ENCODE measurements at regions not wholly inside any gene's neighbourhood (a gene's known extent, or its start where the extent isn't known, plus 50 kb on each side); places are given as distances from the start of the nearest gene placed in this dataset.

DNA sequence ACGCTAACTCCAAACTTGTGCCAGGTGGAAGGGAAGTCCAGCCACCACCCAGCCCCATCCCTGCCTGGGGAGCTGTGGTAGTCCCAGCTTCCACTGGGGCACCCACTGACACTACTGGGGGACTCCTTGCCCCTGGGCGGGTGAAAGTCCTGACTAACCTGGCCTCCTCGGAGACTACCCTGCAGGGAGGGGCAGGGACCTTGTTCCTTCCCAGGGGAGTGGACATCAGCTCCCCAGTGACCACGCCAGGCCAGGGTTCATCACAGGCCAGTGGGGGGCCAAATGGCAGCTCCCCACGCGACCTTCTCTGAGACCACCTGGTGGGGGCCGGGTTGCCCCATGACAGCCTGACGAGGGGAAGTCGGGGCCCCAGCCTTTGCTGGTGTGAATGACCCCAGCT lies 420.0 kb upstream of the SALL3 start:
- H3K36me3 ChIP-seq = no peaks in the 10 kb centered on the region
- H3K4me1 ChIP-seq = no peaks in the 10 kb centered on the region
- no peak overlapping the region for H3K4me3 ChIP-seq
- 87 to 100% (median 95%) methylated on average over 4 to 9 of the region's 9 CpGs for WGBS, 5 donors
- no peak overlapping the region for H3K27ac ChIP-seq
- no peak for TF ChIP-seq CTCF (IDR thresholded peaks at IDR 0.05)
- TF ChIP-seq POLR2AphosphoS5 (IDR thresholded peaks at IDR 0.05) = no peak
- TF ChIP-seq EP300 (IDR thresholded peaks at IDR 0.05) = no peak
- TF ChIP-seq POLR2A (IDR thresholded peaks at IDR 0.05) = no peak
- intact Hi-C loops (cut with DNase I; ENCODE audit: low total_unique reads) = no loop called here
- peaks cover 0 to 13% (median 10%) of the 10 kb centered on the region in 4 donors for H3K9me3 ChIP-seq
- no peak for DNase-seq
- peaks cover 0 to 14% (median 0%) of the 10 kb centered on the region in 3 donors for H3K27me3 ChIP-seq

GRCh38 chr18:78561757-78562510 lies 417.7 kb upstream of the SALL3 start:
- intact Hi-C loops (cut with DNase I; ENCODE audit: low total_unique reads) = no loop called here
- H3K36me3 ChIP-seq = no peaks in the 10 kb centered on the region
- H3K9me3 ChIP-seq = peaks cover 0 to 6% (median 0%) of the 10 kb centered on the region in 4 donors
- no peaks in the 10 kb centered on the region for H3K4me1 ChIP-seq
- H3K27me3 ChIP-seq = peaks cover 0 to 14% (median 0%) of the 10 kb centered on the region in 3 donors
- TF ChIP-seq POLR2A (IDR thresholded peaks at IDR 0.05) = no peak
- TF ChIP-seq EP300 (IDR thresholded peaks at IDR 0.05) = no peak
- no peak for TF ChIP-seq POLR2AphosphoS5 (IDR thresholded peaks at IDR 0.05)
- no peak for TF ChIP-seq CTCF (IDR thresholded peaks at IDR 0.05)
- peak in 1 of 2 donors; percentile 33 for DNase-seq
- 83 to 85% (median 84%) methylated on average over 22 of the region's 22 CpGs for WGBS, 5 donors
- no peak overlapping the region for H3K4me3 ChIP-seq
- H3K27ac ChIP-seq = no peak overlapping the region

DNA sequence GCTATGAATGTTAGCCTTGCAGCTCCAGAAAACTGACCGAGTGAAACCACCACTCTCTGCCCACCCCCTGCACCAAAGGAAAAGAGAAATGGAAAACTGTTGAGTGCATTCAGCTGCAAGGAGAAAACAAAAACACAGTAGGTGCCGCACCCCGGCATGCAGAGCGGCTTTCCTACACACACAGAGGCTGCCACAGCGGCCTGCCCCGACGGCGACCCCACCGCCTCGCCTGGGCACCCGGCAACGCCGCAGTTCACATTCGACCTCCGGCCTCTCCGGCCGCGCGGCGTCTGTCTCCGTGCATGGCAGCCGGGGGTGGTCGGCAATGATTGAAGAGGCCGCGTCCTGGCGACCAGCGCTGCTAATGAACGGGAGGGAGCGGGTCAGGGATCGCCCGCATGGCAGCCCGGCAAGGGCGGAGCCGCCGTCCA lies 417.1 kb upstream of the SALL3 start:
- DNase-seq = no peak
- no peak overlapping the region for H3K27ac ChIP-seq
- intact Hi-C loops (cut with DNase I; ENCODE audit: low total_unique reads) = no loop called here
- 58 to 73% (median 67%) methylated on average over 16 to 35 of the region's 35 CpGs for WGBS, 5 donors
- H3K4me3 ChIP-seq = no peak overlapping the region
- H3K36me3 ChIP-seq = no peaks in the 10 kb centered on the region
- H3K27me3 ChIP-seq = peaks cover 0 to 14% (median 0%) of the 10 kb centered on the region in 3 donors
- no peaks in the 10 kb centered on the region for H3K4me1 ChIP-seq
- H3K9me3 ChIP-seq = peaks cover 0 to 7% (median 0%) of the 10 kb centered on the region in 4 donors
- no peak for TF ChIP-seq POLR2A (IDR thresholded peaks at IDR 0.05)
- TF ChIP-seq POLR2AphosphoS5 (IDR thresholded peaks at IDR 0.05) = no peak
- TF ChIP-seq EP300 (IDR thresholded peaks at IDR 0.05) = no peak
- TF ChIP-seq CTCF (IDR thresholded peaks at IDR 0.05) = no peak

- intact Hi-C loops (cut with DNase I; ENCODE audit: low total_unique reads) = no loop called here
- peaks cover 0 to 14% (median 0%) of the 10 kb centered on the region in 3 donors for H3K27me3 ChIP-seq
- 88 to 95% (median 94%) methylated on average over 15 of the region's 15 CpGs for WGBS, 5 donors
- no peak overlapping the region for H3K4me3 ChIP-seq
- H3K27ac ChIP-seq = no peak overlapping the region
- no peaks in the 10 kb centered on the region for H3K36me3 ChIP-seq
- no peaks in the 10 kb centered on the region for H3K4me1 ChIP-seq
- DNase-seq = no peak
- TF ChIP-seq POLR2AphosphoS5 (IDR thresholded peaks at IDR 0.05) (no peak), POLR2A (IDR thresholded peaks at IDR 0.05) (no peak), EP300 (IDR thresholded peaks at IDR 0.05) (no peak), CTCF (IDR thresholded peaks at IDR 0.05) (no peak)
- peaks cover 0 to 9% (median 0%) of the 10 kb centered on the region in 4 donors for H3K9me3 ChIP-seq
These were observed 416.5 kb upstream of the SALL3 start for GRCh38 chr18:78563110-78563509.
